SU-DHL-6 (cell line): ENCODE measurements at regions not wholly inside any gene's neighbourhood (a gene's known extent, or its start where the extent isn't known, plus 50 kb on each side); places are given as distances from the start of the nearest gene placed in this dataset.

ENCODE experiments used
- H2AFZ ChIP-seq: fragments of 200-600 bp; sonication (generic); 2 replicates; pipeline ENCODE4 v1.6.1; 2014; ENCODE audit warnings: low read depth, mild to moderate bottlenecking, moderate library complexity, mixed read lengths, antibody characterized with exemption, low read length; ENCODE audit not compliant: severe bottlenecking
- H3F3A ChIP-seq: fragments of 200-600 bp; shearing (Covaris generic); 2 replicates; pipeline ENCODE4 v1.6.0; 2016; ENCODE audit warnings: antibody characterized with exemption, mild to moderate bottlenecking; ENCODE audit not compliant: insufficient read depth
- H3K27ac ChIP-seq: fragments of 200-600 bp; sonication (generic); 2 replicates; pipeline ENCODE4 v1.5.1; 2016; ENCODE audit warnings: low read depth, mild to moderate bottlenecking, low read length, moderate library complexity, mixed read lengths
- H3K27me3 ChIP-seq: fragments of 200-600 bp; sonication (generic), shearing (Covaris generic); 2 replicates; pipeline ENCODE4 v1.6.0; 2014; ENCODE audit warnings: mild to moderate bottlenecking, low read length
- H3K36me3 ChIP-seq: fragments of 200-600 bp; sonication (generic); 2 replicates; pipeline ENCODE4 v1.6.1; 2014; ENCODE audit warnings: mild to moderate bottlenecking, low read length, mixed read lengths
- H3K4me2 ChIP-seq: fragments of 300-600, 200-600 bp; shearing (Covaris generic), sonication (generic); 2 replicates; pipeline ENCODE4 v1.6.0; 2014; ENCODE audit warnings: low read length, low read depth, mild to moderate bottlenecking; ENCODE audit not compliant: poor library complexity, severe bottlenecking
- H3K4me3 ChIP-seq: fragments of 200-600 bp; sonication (generic); 2 replicates; pipeline ENCODE4 v1.5.1; 2014; ENCODE audit warnings: antibody characterized with exemption, low read length, mild to moderate bottlenecking, mixed read lengths; ENCODE audit not compliant: insufficient read depth, poor library complexity, severe bottlenecking
- H3K79me2 ChIP-seq: fragments of 200-600 bp; sonication (generic); 2 replicates; pipeline ENCODE4 v1.6.1; 2014; ENCODE audit warnings: mild to moderate bottlenecking, low read length, moderate library complexity; ENCODE audit not compliant: insufficient read depth
- H3K9ac ChIP-seq: fragments of 200-600 bp; sonication (generic); 2 replicates; pipeline ENCODE4 v1.7.0; 2014; ENCODE audit warnings: mild to moderate bottlenecking, low read length
- H3K9me2 ChIP-seq: fragments of 200-600 bp; sonication (generic); replicated peaks from 2 replicates; pipeline ENCODE4 v1.6.1; 2014; ENCODE audit warnings: low read length; ENCODE audit not compliant: insufficient read depth
- H3K9me3 ChIP-seq: fragments of 200-600 bp; sonication (generic); 2 replicates; pipeline ENCODE4 v1.6.1; 2014; ENCODE audit warnings: low read length, mixed read lengths; ENCODE audit not compliant: insufficient read depth
- H4K20me1 ChIP-seq: fragments of 200-600 bp; sonication (generic); 2 replicates; pipeline ENCODE4 v1.6.1; 2014; ENCODE audit warnings: low read depth, mild to moderate bottlenecking, antibody characterized with exemption, low read length, moderate library complexity, mixed read lengths
- EZH2phosphoT487 ChIP-seq: fragments of 200-600 bp; sonication (generic), shearing (Covaris generic); conservative IDR thresholded peaks from 2 replicates; pipeline ENCODE4 v1.6.1; 2018; ENCODE audit warnings: mild to moderate bottlenecking, antibody characterized with exemption, low read length, moderate library complexity, mixed read lengths
- TF ChIP-seq, protein P1 (sequence below): fragments of 200-600 bp; sonication (generic); IDR thresholded peaks from one replicate; pipeline ENCODE4 v1.5.1; 2017; ENCODE audit warnings: antibody characterized with exemption, mild to moderate bottlenecking, low read length, moderate library complexity; ENCODE audit not compliant: insufficient read depth, poor library complexity, severe bottlenecking

DNA sequence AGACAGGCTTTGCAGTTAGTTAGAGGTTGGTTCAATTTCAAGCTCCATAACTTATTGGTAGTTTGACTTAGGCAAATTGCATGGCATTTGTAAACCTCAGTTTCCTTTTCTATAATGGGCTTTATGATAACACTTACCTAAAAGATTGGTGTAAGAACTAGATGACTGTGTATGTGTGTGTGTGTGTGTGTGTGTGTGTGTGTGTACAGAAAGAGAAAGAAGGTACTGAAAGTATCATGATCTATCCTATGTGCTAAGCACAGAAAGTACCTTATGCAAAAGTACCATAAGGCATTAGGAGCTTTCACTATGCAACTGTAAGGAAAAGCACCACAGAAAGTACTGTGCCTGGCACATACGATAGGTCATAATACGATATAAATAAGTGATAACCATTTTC is 304.3 kb upstream of the KITLG start:
- Histone ChIP-seq H3K27me3 (no peaks in the 10 kb centered on the region), H3F3A (no peaks in the 10 kb centered on the region), H4K20me1 (no peaks in the 10 kb centered on the region), H3K9me2 (no peaks in the 10 kb centered on the region), H3K9me3 (no peaks in the 10 kb centered on the region; the same call in 1 of the 2 replicates), H3K4me2 (no peak overlapping the region), H2AFZ (no peak overlapping the region), H3K9ac (no peak overlapping the region), H3K79me2 (no peaks in the 10 kb centered on the region), H3K4me3 (no peak overlapping the region), H3K36me3 (no peaks in the 10 kb centered on the region), H3K27ac (no peak overlapping the region)
- no peak for TF ChIP-seq EZH2phosphoT487
- TF ChIP-seq, protein P1, sequence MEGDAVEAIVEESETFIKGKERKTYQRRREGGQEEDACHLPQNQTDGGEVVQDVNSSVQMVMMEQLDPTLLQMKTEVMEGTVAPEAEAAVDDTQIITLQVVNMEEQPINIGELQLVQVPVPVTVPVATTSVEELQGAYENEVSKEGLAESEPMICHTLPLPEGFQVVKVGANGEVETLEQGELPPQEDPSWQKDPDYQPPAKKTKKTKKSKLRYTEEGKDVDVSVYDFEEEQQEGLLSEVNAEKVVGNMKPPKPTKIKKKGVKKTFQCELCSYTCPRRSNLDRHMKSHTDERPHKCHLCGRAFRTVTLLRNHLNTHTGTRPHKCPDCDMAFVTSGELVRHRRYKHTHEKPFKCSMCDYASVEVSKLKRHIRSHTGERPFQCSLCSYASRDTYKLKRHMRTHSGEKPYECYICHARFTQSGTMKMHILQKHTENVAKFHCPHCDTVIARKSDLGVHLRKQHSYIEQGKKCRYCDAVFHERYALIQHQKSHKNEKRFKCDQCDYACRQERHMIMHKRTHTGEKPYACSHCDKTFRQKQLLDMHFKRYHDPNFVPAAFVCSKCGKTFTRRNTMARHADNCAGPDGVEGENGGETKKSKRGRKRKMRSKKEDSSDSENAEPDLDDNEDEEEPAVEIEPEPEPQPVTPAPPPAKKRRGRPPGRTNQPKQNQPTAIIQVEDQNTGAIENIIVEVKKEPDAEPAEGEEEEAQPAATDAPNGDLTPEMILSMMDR, result no peak

DNA sequence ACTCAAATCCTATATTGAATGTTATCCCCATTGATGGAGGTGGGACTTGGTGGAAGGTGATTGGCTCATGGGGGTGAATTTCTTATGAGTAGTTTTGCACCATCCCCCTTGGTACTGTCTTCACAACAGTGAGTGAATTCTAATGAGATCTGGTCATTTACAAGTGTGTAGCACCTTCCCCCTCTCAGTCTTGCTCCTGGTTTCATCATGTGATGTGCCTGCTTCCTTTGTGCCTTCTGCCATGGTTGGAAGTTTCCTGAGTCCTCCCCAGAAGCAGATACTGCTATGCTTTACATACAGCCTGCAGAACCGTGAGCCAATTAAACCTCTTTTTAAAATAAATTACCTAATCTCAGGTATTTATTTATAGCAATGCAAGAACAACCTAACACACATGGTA is 302.4 kb upstream of the KITLG start:
- H3K9ac ChIP-seq, result no peak overlapping the region
- H3K27me3 ChIP-seq, result no peaks in the 10 kb centered on the region
- no peak overlapping the region for H2AFZ ChIP-seq
- no peaks in the 10 kb centered on the region for H4K20me1 ChIP-seq
- no peak overlapping the region for H3K4me3 ChIP-seq
- no peaks in the 10 kb centered on the region; the same call in 1 of the 2 replicates for H3K9me3 ChIP-seq
- no peaks in the 10 kb centered on the region for H3K9me2 ChIP-seq
- H3K27ac ChIP-seq, result no peak overlapping the region
- H3K4me2 ChIP-seq, result no peak overlapping the region
- H3K79me2 ChIP-seq, result no peaks in the 10 kb centered on the region
- TF ChIP-seq EZH2phosphoT487, result no peak
- TF ChIP-seq, protein P1, result no peak
- H3K36me3 ChIP-seq, result no peaks in the 10 kb centered on the region
- no peaks in the 10 kb centered on the region for H3F3A ChIP-seq

DNA sequence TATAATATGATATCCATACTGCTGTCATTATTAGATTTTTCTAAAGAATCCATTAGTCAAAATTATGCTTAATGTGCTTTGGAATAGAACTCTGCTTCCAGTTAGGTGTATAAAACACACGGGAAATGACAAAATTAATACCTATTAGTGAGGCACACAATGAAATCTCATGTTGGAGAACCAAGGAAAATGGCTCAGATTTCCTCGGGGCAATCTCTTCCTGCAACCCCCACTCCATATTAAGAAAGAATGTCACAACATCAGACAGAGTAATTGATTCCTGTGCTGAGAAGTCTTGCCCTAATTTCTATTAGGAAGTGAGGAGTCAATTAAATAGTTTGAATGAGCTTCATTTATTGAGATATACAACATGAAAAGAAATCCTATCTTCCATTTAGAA is 299.8 kb upstream of the KITLG start:
- Histone ChIP-seq H3K36me3 (no peaks in the 10 kb centered on the region), H3K9me3 (no peaks in the 10 kb centered on the region; the same call in 1 of the 2 replicates), H3K9me2 (no peaks in the 10 kb centered on the region), H3K4me2 (no peak overlapping the region), H3K4me3 (no peak overlapping the region), H3K27me3 (no peaks in the 10 kb centered on the region), H3K9ac (no peak overlapping the region), H3K79me2 (no peaks in the 10 kb centered on the region), H3F3A (no peaks in the 10 kb centered on the region), H4K20me1 (no peaks in the 10 kb centered on the region), H3K27ac (no peak overlapping the region), H2AFZ (no peak overlapping the region)
- TF ChIP-seq EZH2phosphoT487, result no peak
- TF ChIP-seq, protein P1, result no peak
